GM12892 (cell line): ENCODE measurements at regions not wholly inside any gene's neighbourhood (a gene's known extent, or its start where the extent isn't known, plus 50 kb on each side); places are given as distances from the start of the nearest gene placed in this dataset.

Experiments
- DNase-seq: peaks from one replicate; pipeline ENCODE4 v3.0.0; 2011; ENCODE audit not compliant: insufficient read length
- FAIRE-seq: peaks from 2 replicates; lab custom pipeline; 2011; peaks lifted over from hg19 to GRCh38; lab: Jason Lieb, UNC
- POLR2A ChIP-seq: IDR thresholded peaks from 2 replicates; pipeline ENCODE4 v1.6.1; 2011; ENCODE audit warnings: low read depth, low read length, control low read depth
- POLR2AphosphoS5 ChIP-seq: IDR thresholded peaks from 2 replicates; pipeline ENCODE4 v1.6.1; 2011; ENCODE audit warnings: low read depth, low read length, control low read depth
- TAF1 ChIP-seq: IDR thresholded peaks from 2 replicates; pipeline ENCODE4 v1.6.1; 2011; ENCODE audit warnings: low read depth, mild to moderate bottlenecking, control low read depth, low read length, borderline replicate concordance

- TF ChIP-seq TAF1 (no peak), POLR2A (no peak), POLR2AphosphoS5 (no peak)
- FAIRE-seq (no peak), DNase-seq (no peak)
Observed at GRCh38 chr2:134189009-134189720, 64.7 kb upstream of the MGAT5 start.

DNA sequence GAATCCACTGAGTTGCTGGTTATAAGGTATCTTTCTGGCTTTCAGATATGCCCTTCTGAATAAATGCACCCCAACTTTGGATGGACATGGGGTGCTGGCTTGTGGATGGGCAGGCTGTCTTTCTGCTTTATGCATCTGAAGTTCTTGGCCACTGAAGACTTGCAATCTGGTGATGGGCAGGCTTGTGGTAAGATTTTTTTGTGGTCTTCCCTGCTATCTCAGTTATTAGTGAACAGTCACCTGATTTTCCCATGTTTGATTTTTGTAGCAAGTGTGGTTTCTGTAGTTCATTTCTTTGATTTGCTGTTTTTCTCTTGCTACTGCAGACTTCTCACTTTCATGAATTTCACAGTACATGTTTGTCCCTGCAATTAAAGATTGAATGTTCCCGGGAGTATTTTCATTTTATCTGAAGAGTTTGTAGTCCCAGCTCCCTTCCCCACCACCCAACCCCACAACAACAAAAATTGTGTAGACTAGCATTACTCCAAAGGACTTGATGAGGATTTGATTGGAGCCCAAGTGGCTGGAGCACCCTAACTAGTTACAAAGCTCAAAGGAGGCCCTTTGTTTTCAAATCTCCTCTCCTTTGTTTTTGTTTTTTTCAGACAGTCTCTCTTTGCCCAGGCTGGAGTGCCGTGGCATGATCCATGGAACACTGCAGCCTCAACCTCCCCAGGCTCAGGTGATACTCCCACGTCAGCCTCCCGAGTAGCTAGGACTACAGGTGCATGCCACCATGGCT is 63.6 kb upstream of the MGAT5 start:
- FAIRE-seq (no peak), DNase-seq (no peak)
- TF ChIP-seq TAF1: no peak
- no peak for TF ChIP-seq POLR2AphosphoS5
- no peak for TF ChIP-seq POLR2A

DNA sequence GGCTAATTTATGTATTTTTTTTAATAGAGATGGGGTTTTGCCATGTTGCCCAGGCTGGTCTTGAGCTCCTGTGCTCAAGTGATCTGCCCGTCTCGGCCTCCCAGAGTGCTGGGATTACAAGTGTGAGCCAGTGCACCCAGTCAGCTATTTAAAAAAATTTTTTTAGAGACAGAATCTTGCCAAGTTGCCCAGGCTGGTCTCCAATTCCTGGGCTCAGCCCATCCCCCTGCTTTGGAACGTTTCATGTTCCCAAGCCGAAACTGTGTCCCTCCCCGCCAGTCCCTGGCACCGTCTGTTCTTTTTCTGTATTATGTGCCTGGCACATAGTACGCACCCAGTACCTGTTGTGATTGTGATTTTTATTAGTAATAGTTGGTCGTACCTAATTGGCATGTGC is 63.1 kb upstream of the MGAT5 start:
- FAIRE-seq (no peak), DNase-seq (no peak)
- TF ChIP-seq TAF1 (no peak), POLR2AphosphoS5 (no peak), POLR2A (no peak)

DNA sequence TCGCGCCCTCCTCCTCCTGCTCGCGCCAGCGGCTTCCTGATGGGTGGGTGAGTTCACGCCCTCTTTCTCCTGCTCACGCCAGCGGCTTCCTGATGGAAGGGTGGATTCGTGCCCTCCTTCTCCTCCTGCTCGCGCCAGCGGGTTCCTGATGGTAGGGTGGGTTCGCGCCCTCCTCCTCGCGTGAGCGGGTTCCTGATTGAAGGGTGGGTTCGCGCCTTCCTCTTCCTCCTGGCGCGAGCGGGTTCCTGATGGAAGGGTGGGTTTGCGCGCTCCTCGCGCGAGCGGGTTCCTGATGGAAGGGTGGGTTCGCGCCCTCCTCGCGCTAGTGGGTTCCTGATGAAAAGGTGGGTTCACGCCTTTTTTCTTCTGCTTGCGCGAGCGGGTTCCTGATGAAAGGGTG is 62.0 kb upstream of the MGAT5 start:
- no peak for DNase-seq
- FAIRE-seq: no peak
- no peak for TF ChIP-seq POLR2AphosphoS5
- TF ChIP-seq TAF1: no peak
- TF ChIP-seq POLR2A: no peak

DNA sequence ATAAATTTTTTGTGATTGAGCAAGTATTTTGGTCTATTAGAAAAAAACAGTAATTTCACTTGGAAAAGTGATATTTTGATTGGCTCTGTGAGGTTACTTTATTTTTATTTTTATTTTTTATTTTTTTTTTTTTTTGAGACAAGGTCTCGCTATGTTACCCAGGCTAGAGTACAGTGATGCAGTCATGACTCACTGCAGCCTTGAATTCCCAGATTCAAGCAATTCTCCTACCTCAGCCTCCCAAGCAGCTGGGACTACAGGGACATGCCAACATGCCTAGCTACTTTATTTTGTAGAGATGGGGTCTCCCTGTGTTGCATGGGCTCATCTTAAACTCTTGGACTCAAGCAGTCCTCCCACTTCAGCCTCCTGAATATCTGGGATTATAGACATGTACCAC is 60.9 kb upstream of the MGAT5 start:
- DNase-seq (no peak), FAIRE-seq (no peak)
- no peak for TF ChIP-seq TAF1
- no peak for TF ChIP-seq POLR2AphosphoS5
- TF ChIP-seq POLR2A: no peak

GRCh38 chr2:134194519-134194918 is 59.4 kb upstream of the MGAT5 start:
- TF ChIP-seq POLR2AphosphoS5: no peak
- no peak for TF ChIP-seq POLR2A
- no peak for TF ChIP-seq TAF1
- DNase-seq (no peak), FAIRE-seq (no peak)

DNA sequence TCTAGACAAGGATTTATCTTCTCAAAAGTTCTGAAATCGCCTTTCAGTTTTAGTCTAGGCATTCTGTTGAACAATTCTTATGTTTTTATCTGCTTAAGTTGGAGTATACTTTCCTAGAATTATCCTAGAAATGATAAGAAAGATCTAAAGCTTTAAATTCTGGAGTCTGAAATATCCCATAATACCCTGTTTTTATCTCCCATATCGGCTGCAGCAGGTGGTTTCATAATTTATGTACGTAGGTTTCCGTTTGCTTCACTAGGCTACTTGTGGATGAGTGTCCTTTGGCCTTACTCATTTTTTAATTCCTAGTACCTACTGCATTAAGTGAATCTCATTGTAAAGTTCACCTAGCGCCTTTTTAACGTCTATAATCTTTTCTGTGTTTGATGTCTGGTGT is 58.5 kb upstream of the MGAT5 start:
- FAIRE-seq (no peak), DNase-seq (no peak)
- no peak for TF ChIP-seq POLR2AphosphoS5

GRCh38 chr2:134197445-134197844 is 56.4 kb upstream of the MGAT5 start:
- TF ChIP-seq TAF1: no peak
- no peak for TF ChIP-seq POLR2A
- TF ChIP-seq POLR2AphosphoS5: no peak
- no peak for FAIRE-seq

DNA sequence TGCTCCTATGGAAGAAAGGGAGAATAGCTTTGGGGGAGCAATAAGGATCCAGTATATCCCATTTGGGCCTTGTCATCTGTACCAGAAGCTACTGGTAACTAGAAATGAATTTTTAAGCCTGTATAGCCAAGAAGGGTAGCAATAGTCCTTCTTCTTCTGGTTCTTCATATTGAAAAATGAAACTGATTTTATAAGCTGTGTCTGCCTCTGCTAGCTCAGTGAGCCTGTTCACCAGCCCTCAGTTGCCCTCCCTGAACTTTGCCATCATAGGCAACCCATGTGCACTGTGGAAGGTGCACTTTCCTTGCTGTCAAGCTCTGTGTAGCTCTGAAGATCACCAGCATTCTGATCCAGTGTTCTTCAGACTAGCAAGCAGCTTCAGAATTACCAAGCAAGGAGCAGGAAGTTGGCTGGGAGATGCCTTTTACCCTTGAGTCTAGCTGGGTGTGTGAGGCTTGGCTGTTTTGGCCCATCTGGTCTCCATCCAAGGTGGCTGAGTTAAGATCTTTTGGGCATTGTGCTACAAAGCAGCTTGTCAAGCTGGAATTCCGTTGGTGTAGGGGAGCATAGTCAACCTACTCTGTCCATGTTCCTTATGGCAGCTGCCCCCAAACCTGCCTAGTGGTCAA is 55.8 kb upstream of the MGAT5 start:
- TF ChIP-seq POLR2AphosphoS5: no peak
- TF ChIP-seq TAF1: no peak
- no peak for TF ChIP-seq POLR2A
- FAIRE-seq: no peak

More at GRCh38 chr2:134197445-134197844, 56.4 kb upstream of the MGAT5 start:
- no peak for DNase-seq

DNA sequence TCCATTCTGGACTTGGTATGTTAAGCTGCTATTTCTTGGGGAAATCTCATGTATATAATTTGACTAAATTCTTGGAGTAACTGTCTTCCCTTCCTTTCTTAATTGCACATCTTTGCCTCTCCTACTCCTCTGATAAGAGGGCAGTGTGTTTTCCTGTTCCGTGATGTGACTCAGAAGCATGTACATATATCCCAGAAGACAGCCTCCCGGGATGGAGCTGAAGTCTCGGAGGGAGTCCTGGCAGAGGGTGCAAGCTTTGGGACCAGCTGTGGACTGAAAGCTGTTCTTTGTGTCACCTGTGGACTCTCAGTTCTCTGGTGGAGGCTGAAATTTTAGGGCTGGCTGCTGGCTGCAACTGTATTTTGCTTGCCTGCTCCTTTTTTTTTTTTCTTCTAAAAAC is 54.7 kb upstream of the MGAT5 start:
- no peak for DNase-seq
- TF ChIP-seq POLR2AphosphoS5: no peak
- TF ChIP-seq POLR2A: no peak
- TF ChIP-seq TAF1: no peak
- FAIRE-seq: no peak

More for the DNA sequence above, 55.8 kb upstream of the MGAT5 start:
- no peak for DNase-seq

DNA sequence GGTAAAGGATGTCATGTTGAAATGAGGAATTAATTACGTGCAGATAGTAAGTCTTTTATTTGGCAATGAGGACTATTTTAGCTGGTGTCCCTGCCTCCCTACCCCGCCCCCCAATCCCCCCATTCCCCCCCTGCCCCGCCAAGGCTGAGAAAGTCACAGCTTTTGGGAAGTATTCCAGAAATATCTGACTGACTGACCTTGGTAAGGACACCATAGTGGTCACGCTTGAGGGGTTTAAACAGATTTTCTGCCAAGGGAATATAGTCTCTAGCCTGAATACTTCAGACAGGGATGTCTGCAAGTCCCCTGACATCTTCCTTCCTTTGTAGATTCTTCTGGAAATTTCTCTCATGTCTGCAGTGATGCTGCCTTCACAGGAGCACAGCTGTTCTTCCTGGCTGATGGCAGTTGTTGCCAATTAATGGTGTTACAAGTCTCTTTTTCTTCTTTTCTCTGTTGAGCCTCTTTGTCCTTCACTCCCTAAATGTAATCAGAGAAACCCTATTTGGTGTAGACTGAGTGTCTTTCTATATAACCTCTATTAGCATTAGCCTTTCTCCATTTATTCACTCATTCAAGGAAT is 53.7 kb upstream of the MGAT5 start:
- DNase-seq: no peak
- TF ChIP-seq POLR2AphosphoS5: no peak
- TF ChIP-seq TAF1: no peak
- no peak for TF ChIP-seq POLR2A
- FAIRE-seq: no peak

- FAIRE-seq: no peak
Observed at GRCh38 chr2:134201533-134201932, 52.3 kb upstream of the MGAT5 start.

More at GRCh38 chr2:134201533-134201932, 52.3 kb upstream of the MGAT5 start:
- DNase-seq: no peak
- TF ChIP-seq POLR2A (no peak), POLR2AphosphoS5 (no peak), TAF1 (no peak)
